Right lobe of liver (tissue), 6 donors: ENCODE measurements at regions not wholly inside any gene's neighbourhood (a gene's known extent, or its start where the extent isn't known, plus 50 kb on each side); places are given as distances from the start of the nearest gene placed in this dataset.

Experiments used
- ATAC-seq, 4 donors: fragments of 200-7000 bp; cut with Tn5 transposase; one replicate each; pipeline ENCODE4 v1.9.1; 2020; ENCODE audit warnings: mild to moderate bottlenecking in 4 of 4, moderate library complexity in 4 of 4
- DNase-seq, 3 donors: peaks; one replicate each; pipeline ENCODE4 v3.0.0-alpha.2; 2020
- H3K27ac ChIP-seq, 3 donors: fragments of 200-600 bp; one replicate each; pipeline ENCODE4 v1.8.0; 2022
- H3K27me3 ChIP-seq, 2 donors: fragments of 200-600 bp; one replicate each; pipeline ENCODE4 v1.8.0; 2022
- H3K36me3 ChIP-seq, 4 donors: fragments of 200-600 bp; sonication (generic) in 1 of 4; one replicate each; pipeline versions ENCODE4 v1.5.1 to v1.8.0; 2017 to 2022; ENCODE audit warnings: control low read depth in 1 of 4
- H3K4me1 ChIP-seq, 4 donors: fragments of 200-600 bp; sonication (generic) in 1 of 4; one replicate each; pipeline versions ENCODE4 v1.5.1 to v1.8.0; 2017 to 2022; ENCODE audit warnings: control low read depth in 1 of 4
- H3K4me3 ChIP-seq, 3 donors: fragments of 200-600 bp; one replicate each; pipeline ENCODE4 v1.8.0; 2022
- H3K9me3 ChIP-seq, 4 donors: fragments of 200-600 bp; sonication (generic) in 1 of 4; one replicate each; pipeline versions ENCODE4 v1.5.1 to v1.8.0; 2017 to 2022; ENCODE audit warnings: control low read depth in 1 of 4
- POLR2A ChIP-seq: fragments of 450-650 bp; IDR thresholded peaks from one replicate; pipeline ENCODE4 v1.6.1; 2017; ENCODE audit warnings: antibody characterized with exemption, mild to moderate bottlenecking
- WGBS: methylation state at CpG from one replicate; pipeline ENCODE4 v1.1.6; 2018; ENCODE audit warnings: low coverage, low lambda C conversion rate; ENCODE audit not compliant: insufficient coverage; ENCODE audit errors: missing lambda C conversion rate; 5-methylcytosine and 5-hydroxymethylcytosine counted together
- intact Hi-C, 2 donors: fragments of 100-400 bp; cut with DNase I; formaldehyde crosslinking; loops; one replicate each; pipeline versions ENCODE4 v1.11.2 to v1.14.1; 2022
- TF ChIP-seq, protein P1 (sequence below), 4 donors: fragments of 200-600 bp in 3 of 4; fragments of 450-650 bp in 1 of 4; IDR thresholded peaks; one replicate each; pipeline versions ENCODE4 v1.5.1 to v1.8.0; 2016 to 2022; ENCODE audit warnings: antibody characterized with exemption in 4 of 4, mild to moderate bottlenecking in 2 of 4
- donor health status: DM: no; HTN: yes; CAD: no.
- donor health status: DM: no; HTN: no; CAD: no.
- donor health status: DM: no; HTN: no; CAD: no.
- donor health status: DM: no; HTN: yes; CAD: no.
- donor health status: DM: no; HTN: yes; CAD: no.

DNA sequence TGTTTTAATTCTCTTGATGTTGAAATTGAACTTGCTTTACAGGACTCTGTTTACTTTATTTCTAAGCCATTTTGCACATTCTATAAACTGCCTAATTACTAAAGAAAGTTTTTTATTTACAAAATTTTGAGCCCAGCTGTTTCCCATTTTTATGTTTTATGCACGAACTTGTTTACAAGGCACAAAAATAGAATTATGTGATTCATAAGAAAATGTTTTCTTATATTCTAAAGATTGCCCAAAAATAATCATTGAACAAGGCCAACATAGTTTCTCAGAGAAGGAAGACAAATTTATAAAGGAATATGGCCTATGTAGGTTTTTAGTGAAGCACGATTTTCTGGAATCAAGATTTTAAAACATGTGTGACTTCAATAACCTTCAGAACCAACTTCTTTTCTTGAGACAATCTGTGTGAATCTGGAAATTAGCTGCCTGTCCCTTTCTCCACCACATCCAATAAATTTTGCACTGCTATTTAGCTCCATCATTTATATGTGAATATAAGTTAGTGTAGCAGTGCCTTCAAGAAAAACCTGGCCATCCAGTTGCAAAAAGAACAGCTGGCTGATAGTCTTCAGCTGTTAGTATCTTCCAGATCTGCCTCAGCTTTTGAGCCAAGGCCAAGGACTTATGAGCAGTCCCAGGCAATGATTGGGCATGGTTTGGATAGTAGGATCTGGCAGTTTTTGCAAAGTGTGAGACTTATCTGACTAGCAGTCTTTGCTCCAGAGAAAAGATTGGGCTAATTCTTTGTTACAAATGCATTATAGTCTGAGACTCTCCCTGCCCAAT is 253.2 kb upstream of the COL3A1 start:
- Histone ChIP-seq H3K27me3 (no peaks in the 10 kb centered on the region), H3K4me3 (no peak overlapping the region), H3K4me1 (no peaks in the 10 kb centered on the region), H3K27ac (no peak overlapping the region), H3K36me3 (no peaks in the 10 kb centered on the region), H3K9me3 (no peaks in the 10 kb centered on the region)
- DNase-seq (no peak), ATAC-seq (no peak)
- TF ChIP-seq, protein P1, sequence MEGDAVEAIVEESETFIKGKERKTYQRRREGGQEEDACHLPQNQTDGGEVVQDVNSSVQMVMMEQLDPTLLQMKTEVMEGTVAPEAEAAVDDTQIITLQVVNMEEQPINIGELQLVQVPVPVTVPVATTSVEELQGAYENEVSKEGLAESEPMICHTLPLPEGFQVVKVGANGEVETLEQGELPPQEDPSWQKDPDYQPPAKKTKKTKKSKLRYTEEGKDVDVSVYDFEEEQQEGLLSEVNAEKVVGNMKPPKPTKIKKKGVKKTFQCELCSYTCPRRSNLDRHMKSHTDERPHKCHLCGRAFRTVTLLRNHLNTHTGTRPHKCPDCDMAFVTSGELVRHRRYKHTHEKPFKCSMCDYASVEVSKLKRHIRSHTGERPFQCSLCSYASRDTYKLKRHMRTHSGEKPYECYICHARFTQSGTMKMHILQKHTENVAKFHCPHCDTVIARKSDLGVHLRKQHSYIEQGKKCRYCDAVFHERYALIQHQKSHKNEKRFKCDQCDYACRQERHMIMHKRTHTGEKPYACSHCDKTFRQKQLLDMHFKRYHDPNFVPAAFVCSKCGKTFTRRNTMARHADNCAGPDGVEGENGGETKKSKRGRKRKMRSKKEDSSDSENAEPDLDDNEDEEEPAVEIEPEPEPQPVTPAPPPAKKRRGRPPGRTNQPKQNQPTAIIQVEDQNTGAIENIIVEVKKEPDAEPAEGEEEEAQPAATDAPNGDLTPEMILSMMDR (IDR thresholded peaks at IDR 0.05) = no peak
- TF ChIP-seq POLR2A = no peak
- 32% methylated on average over 2 of the region's 2 CpGs for WGBS
- intact Hi-C loops = no loop called here

DNA sequence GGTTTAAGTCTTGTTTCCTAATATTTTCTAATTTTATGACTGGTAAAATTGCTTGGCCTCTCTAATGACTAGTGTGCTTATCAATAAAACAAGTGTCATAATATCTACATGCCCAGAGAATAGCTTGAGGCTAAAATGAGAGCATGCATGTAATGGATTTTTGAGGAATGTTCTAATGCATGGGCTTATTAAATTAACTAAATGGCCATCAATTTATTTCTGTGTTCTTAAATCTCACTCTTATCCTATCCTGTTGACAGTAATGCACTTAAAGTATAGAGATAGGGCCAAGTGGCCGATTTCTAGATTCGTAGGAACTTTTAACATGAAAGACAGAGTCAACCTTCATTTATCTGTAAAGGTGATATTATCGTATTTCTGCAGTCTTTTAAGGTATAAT is 252.4 kb upstream of the COL3A1 start:
- intact Hi-C loops = no loop called here
- Histone ChIP-seq H3K36me3 (no peaks in the 10 kb centered on the region), H3K9me3 (no peaks in the 10 kb centered on the region), H3K27ac (no peak overlapping the region), H3K4me1 (no peaks in the 10 kb centered on the region), H3K27me3 (no peaks in the 10 kb centered on the region), H3K4me3 (no peak overlapping the region)
- 43% methylated on average over 3 of the region's 3 CpGs for WGBS
- ATAC-seq (no peak), DNase-seq (no peak)
- TF ChIP-seq, protein P1 (IDR thresholded peaks at IDR 0.05) = no peak
- no peak for TF ChIP-seq POLR2A

DNA sequence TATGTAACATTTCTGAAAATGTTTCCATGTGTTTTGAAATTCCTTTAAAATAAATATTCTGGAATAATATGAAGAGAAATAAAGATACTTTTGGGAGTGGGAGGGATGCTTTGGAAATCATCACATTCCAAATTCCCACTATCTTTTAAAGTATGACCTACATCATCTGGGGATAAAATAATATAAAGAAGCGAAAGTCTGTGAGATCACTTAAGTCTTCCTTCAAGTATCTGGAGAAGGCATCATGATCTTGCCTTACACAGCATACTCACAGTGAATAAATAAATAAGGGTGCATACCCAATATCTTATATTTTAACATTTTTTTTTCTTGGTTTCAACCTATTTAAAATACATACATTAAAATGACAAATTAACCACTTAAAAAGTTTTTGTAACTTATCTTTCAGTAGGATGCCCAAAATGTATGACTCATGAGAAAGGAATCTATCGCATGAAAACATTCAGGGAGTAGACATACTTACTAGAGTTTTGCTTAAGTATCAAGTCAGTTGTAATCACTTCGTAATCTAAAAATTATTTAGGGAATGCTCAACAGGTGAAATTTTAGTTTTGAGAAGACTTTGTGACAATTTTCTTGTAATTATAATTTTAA is 248.3 kb upstream of the COL3A1 start:
- no peak for TF ChIP-seq POLR2A
- TF ChIP-seq, protein P1 (IDR thresholded peaks at IDR 0.05) = no peak
- 36% methylated on average over 3 of the region's 3 CpGs for WGBS
- intact Hi-C loops = no loop called here

DNA sequence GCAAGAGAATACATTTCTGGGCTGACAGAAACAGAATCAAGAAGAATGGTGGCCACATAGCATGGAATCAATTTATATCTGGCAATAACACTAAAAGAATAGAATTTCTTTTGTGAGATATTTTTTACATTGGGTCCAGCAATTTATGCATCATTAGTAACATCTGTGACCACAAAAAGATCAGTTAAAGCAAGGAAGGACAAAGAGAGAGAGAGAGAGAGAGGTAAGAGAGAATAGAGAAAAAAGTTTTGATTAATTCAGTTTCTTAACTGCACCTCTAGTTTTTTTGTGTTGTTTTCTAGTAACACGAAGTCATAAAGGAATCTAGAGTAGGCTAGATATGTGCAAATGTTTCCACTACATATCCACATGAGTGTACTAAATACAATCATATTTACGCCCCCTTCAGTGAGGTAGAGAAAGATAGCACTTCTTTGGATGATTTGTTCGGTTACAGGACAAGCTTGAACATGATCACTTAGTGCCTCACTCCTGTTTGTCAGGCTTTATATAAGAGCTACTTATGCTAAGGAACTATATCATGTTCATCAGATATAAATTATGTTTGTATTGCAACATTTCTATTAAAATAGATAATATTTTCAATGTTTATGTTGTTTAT is 247.4 kb upstream of the COL3A1 start:
- H3K27ac ChIP-seq = no peak overlapping the region
- TF ChIP-seq, protein P1 (IDR thresholded peaks at IDR 0.05) = no peak
- no peak for TF ChIP-seq POLR2A
- whole genome bisulfite sequencing = 48% methylated on average over 3 of the region's 3 CpGs
- H3K4me3 ChIP-seq = no peak overlapping the region
- DNase-seq (no peak), ATAC-seq (no peak)
- H3K4me1 ChIP-seq = no peaks in the 10 kb centered on the region
- H3K36me3 ChIP-seq = no peaks in the 10 kb centered on the region
- H3K27me3 ChIP-seq = no peaks in the 10 kb centered on the region
- intact Hi-C loops = no loop called here
- H3K9me3 ChIP-seq = no peaks in the 10 kb centered on the region

More for the DNA sequence above, 248.3 kb upstream of the COL3A1 start:
- no peak overlapping the region for H3K4me3 ChIP-seq
- H3K27me3 ChIP-seq = no peaks in the 10 kb centered on the region
- no peak for ATAC-seq
- no peak for DNase-seq
- no peaks in the 10 kb centered on the region for H3K4me1 ChIP-seq
- no peaks in the 10 kb centered on the region for H3K9me3 ChIP-seq
- no peaks in the 10 kb centered on the region for H3K36me3 ChIP-seq
- no peak overlapping the region for H3K27ac ChIP-seq
